ENCODE measurements at regions not wholly inside any gene's neighbourhood (a gene's known extent, or its start where the extent isn't known, plus 50 kb on each side); places are given as distances from the start of the nearest gene placed in this dataset.

DNA sequence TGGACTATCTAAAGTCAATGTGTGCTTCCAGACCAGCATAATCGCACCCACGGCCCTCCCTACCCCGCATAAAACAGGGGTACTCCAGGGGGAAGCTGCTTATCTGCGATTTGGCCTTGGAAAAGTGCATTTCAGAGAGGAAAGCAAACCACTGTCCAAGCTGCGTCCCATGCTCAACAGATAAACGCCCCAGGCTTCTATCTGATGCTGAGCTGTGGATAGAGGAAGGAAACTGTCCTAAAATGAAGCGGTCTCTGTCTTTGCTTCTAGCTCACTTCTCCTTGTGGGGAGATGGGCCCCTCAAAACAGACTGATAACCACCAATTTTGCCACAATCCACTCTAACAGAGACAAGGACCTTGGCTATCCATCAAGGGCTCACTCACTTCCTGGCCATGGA, 160.5 kb upstream of the TNRC6C start:
- Histone ChIP-seq H3K27me3 (replicated peaks; ENCODE audit: control insufficient read depth, insufficient read depth, low read length) (peaks cover 3% of the 10 kb centered on the region; the same call in 1 of the 2 replicates), H3K4me3 (replicated peaks; ENCODE audit: low read depth, low read length) (no peak overlapping the region), H3K36me3 (ENCODE audit: control insufficient read depth, insufficient read depth, low read length) (no peaks in the 10 kb centered on the region)
- TF ChIP-seq, protein P1, sequence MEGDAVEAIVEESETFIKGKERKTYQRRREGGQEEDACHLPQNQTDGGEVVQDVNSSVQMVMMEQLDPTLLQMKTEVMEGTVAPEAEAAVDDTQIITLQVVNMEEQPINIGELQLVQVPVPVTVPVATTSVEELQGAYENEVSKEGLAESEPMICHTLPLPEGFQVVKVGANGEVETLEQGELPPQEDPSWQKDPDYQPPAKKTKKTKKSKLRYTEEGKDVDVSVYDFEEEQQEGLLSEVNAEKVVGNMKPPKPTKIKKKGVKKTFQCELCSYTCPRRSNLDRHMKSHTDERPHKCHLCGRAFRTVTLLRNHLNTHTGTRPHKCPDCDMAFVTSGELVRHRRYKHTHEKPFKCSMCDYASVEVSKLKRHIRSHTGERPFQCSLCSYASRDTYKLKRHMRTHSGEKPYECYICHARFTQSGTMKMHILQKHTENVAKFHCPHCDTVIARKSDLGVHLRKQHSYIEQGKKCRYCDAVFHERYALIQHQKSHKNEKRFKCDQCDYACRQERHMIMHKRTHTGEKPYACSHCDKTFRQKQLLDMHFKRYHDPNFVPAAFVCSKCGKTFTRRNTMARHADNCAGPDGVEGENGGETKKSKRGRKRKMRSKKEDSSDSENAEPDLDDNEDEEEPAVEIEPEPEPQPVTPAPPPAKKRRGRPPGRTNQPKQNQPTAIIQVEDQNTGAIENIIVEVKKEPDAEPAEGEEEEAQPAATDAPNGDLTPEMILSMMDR (IDR thresholded peaks at IDR 0.05; ENCODE audit: insufficient read depth, low read length, poor library complexity, severe bottlenecking): no peak
- no peak for DNase-seq (ENCODE audit: extremely low read depth, insufficient read length)

DNA sequence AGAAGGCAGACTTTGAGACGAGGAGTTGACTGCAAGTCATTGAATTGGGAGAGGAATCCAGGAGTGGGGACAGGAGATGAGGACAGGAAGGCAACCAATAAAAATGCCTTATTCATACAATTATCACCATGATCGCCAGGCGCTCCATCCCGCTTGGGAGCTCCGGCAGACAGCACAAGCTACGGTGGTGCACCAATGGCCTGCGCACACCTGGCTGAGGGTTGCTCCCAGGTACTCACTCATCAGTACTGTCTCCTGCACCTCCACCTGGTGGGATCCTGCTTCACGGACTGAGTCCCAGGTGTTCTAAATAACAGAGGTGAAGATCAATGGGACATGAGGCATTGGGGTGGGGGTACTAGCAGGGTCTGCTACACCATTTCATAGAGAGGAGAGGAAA, 160.0 kb upstream of the TNRC6C start:
- Histone ChIP-seq H3K27me3 (replicated peaks; ENCODE audit: control insufficient read depth, insufficient read depth, low read length) (peaks cover 3% of the 10 kb centered on the region; the same call in 1 of the 2 replicates), H3K4me3 (replicated peaks; ENCODE audit: low read depth, low read length) (no peak overlapping the region), H3K36me3 (ENCODE audit: control insufficient read depth, insufficient read depth, low read length) (no peaks in the 10 kb centered on the region)
- DNase-seq (ENCODE audit: extremely low read depth, insufficient read length): no peak
- TF ChIP-seq, protein P1 (IDR thresholded peaks at IDR 0.05; ENCODE audit: insufficient read depth, low read length, poor library complexity, severe bottlenecking): no peak

DNA sequence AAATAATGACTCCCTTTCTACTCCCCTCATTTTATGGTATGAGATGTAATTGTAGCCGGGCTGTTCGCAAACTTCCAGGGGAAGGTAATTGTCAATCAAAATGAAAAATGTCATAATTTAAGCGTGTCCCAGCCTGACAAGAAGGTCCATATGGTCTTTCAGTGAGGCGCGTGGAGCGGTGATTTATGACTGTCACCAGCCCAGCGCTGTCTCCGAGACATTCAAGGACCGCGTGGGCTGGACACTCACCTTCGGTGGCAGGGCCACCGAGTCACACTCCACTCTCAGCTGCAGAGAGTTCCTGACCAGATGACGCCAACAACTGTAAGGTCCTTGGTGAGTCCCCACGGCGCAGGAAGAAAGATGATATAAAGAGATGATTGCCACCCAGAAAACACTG, 157.7 kb upstream of the TNRC6C start:
- Histone ChIP-seq H3K4me3 (replicated peaks; ENCODE audit: low read depth, low read length) (no peak overlapping the region), H3K36me3 (ENCODE audit: control insufficient read depth, insufficient read depth, low read length) (no peaks in the 10 kb centered on the region), H3K27me3 (replicated peaks; ENCODE audit: control insufficient read depth, insufficient read depth, low read length) (peaks cover 1% of the 10 kb centered on the region; the same call in 1 of the 2 replicates)
- no peak for DNase-seq (ENCODE audit: extremely low read depth, insufficient read length)
- TF ChIP-seq, protein P1 (IDR thresholded peaks at IDR 0.05; ENCODE audit: insufficient read depth, low read length, poor library complexity, severe bottlenecking): no peak

DNA sequence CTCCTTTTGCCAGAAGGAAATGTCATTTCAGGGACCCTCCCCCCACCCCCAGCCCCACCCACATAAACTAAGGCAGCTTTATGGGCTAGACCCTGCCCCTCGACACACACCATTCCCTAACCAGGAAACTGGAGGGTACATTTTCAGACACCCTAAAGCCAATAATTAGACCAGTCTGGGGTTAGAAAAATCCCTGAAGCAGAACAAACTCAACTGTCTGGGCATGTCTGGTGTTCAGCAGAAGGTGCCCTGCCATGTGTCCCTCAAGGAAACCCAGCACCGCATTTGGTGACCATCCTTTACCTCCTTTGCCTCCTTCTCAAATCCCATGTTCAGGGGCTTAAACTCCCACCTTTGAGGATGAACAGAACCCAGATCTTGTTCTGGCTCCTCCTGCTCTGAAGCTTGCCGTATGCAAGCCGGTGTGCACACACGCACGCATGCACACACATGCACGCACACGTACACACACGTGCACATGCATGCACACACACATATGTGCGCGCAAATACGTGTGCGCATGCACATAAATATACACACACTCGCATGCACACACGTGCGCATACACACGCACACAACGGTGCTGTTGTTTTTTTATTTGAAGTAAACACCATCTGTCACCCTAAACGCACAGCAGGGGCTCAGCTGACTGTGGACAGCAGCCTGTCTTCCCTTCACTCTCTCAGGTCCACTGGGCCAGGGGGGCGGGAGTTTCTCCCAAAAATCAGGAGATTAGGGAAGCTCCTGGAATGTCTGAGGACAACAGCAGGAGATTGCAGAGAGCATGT, 156.8 kb upstream of the TNRC6C start:
- no peak for DNase-seq (ENCODE audit: extremely low read depth, insufficient read length)
- H3K4me3 ChIP-seq (replicated peaks; ENCODE audit: low read depth, low read length): no peak overlapping the region
- H3K36me3 ChIP-seq (ENCODE audit: control insufficient read depth, insufficient read depth, low read length): no peaks in the 10 kb centered on the region
- TF ChIP-seq, protein P1 (IDR thresholded peaks at IDR 0.05; ENCODE audit: insufficient read depth, low read length, poor library complexity, severe bottlenecking): no peak
- H3K27me3 ChIP-seq (replicated peaks; ENCODE audit: control insufficient read depth, insufficient read depth, low read length): peaks cover 1% of the 10 kb centered on the region; the same call in 1 of the 2 replicates

DNA sequence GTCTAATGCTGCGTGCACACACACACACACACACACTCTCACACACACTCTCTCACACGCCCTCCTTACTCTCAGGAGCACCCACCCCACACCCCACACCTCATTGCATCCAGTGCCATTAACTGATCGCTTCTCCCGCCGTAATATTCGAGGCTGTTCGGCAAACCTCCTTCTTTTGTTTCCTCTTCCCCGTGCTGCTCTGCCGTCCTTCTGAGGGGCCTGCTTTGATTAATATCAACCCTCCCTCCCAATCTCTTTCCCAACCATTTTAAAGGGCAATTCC, 156.2 kb upstream of the TNRC6C start:
- TF ChIP-seq, protein P1 (IDR thresholded peaks at IDR 0.05; ENCODE audit: insufficient read depth, low read length, poor library complexity, severe bottlenecking): no peak
- H3K4me3 ChIP-seq (replicated peaks; ENCODE audit: low read depth, low read length): no peak overlapping the region
- no peak for DNase-seq (ENCODE audit: extremely low read depth, insufficient read length)
- H3K27me3 ChIP-seq (replicated peaks; ENCODE audit: control insufficient read depth, insufficient read depth, low read length): peaks cover 1% of the 10 kb centered on the region; the same call in 1 of the 2 replicates
- no peaks in the 10 kb centered on the region for H3K36me3 ChIP-seq (ENCODE audit: control insufficient read depth, insufficient read depth, low read length)

Measured in GM06990 (cell line).